Neural cell (in vitro differentiated cells): ENCODE measurements at regions not wholly inside any gene's neighbourhood (a gene's known extent, or its start where the extent isn't known, plus 50 kb on each side); places are given as distances from the start of the nearest gene placed in this dataset.

ENCODE experiments used
- H2AFZ ChIP-seq: fragments of 200-600, 300-800 bp; sonication (generic), shearing (Covaris generic); 2 replicates; pipeline ENCODE4 v1.6.0; 2014; ENCODE audit warnings: low read depth, mild to moderate bottlenecking, antibody characterized with exemption, low read length, moderate library complexity
- H3F3A ChIP-seq: fragments of 200-600 bp; shearing (Covaris generic); 2 replicates; pipeline ENCODE4 v1.6.1; 2016; ENCODE audit warnings: mild to moderate bottlenecking, moderate library complexity, mixed read lengths, antibody characterized with exemption, low read length; ENCODE audit not compliant: insufficient read depth, poor library complexity, severe bottlenecking
- H3K27ac ChIP-seq: fragments of 200-600, 300-800 bp; sonication (generic), shearing (Covaris generic); 2 replicates; pipeline ENCODE4 v1.5.1; 2014; ENCODE audit warnings: mild to moderate bottlenecking, low read length, moderate library complexity
- H3K27me3 ChIP-seq: fragments of 300-800, 200-600 bp; sonication (generic), shearing (Covaris generic); 2 replicates; pipeline ENCODE4 v1.6.0; 2014; ENCODE audit warnings: mild to moderate bottlenecking, low read depth, low read length, moderate library complexity; ENCODE audit not compliant: insufficient read depth
- H3K36me3 ChIP-seq: fragments of 300-800, 200-600 bp; sonication (generic), shearing (Covaris generic); 2 replicates; pipeline ENCODE4 v1.5.1; 2014; ENCODE audit warnings: mild to moderate bottlenecking, antibody characterized with exemption, low read length, moderate library complexity; ENCODE audit not compliant: insufficient read depth
- H3K4me2 ChIP-seq: fragments of 300-800, 200-600 bp; sonication (generic), shearing (Covaris generic); 2 replicates; pipeline ENCODE4 v1.6.0; 2014; ENCODE audit warnings: mild to moderate bottlenecking, low read length
- H3K4me3 ChIP-seq: fragments of 300-800, 200-600 bp; sonication (generic), shearing (Covaris generic); 2 replicates; pipeline ENCODE4 v1.5.1; 2014; ENCODE audit warnings: mild to moderate bottlenecking, low read length, moderate library complexity
- H3K79me2 ChIP-seq: fragments of 200-600 bp; shearing (Covaris generic); replicated peaks from 2 replicates; pipeline ENCODE4 v1.6.0; 2014; ENCODE audit warnings: mild to moderate bottlenecking, low read length, moderate library complexity; ENCODE audit not compliant: insufficient read depth
- H3K9ac ChIP-seq: fragments of 300-800, 200-600 bp; sonication (generic), shearing (Covaris generic); 2 replicates; pipeline ENCODE4 v1.6.1; 2016; ENCODE audit warnings: mild to moderate bottlenecking, low read length, mixed read lengths
- H3K9me2 ChIP-seq: fragments of 200-600 bp; shearing (Covaris generic); 2 replicates; pipeline ENCODE4 v1.6.1; 2016; ENCODE audit warnings: mild to moderate bottlenecking, low read length, mixed read lengths; ENCODE audit not compliant: insufficient read depth
- H3K9me3 ChIP-seq: fragments of 200-600, 300-800 bp; sonication (generic), shearing (Covaris generic); 2 replicates; pipeline ENCODE4 v1.6.1; 2016; ENCODE audit warnings: mild to moderate bottlenecking, mixed run types, low read length, moderate library complexity, mixed read lengths
- H4K20me1 ChIP-seq: fragments of 200-600 bp; shearing (Covaris generic); 2 replicates; pipeline ENCODE4 v1.6.1; 2016; ENCODE audit warnings: mild to moderate bottlenecking, mixed run types; ENCODE audit not compliant: insufficient read depth
- CTCF ChIP-seq: fragments of 450-650 bp; IDR thresholded peaks from 2 replicates; pipeline ENCODE4 v1.5.1; 2014; ENCODE audit warnings: antibody characterized with exemption, mild to moderate bottlenecking, moderate library complexity; ENCODE audit not compliant: poor library complexity, severe bottlenecking
- EP300 ChIP-seq: fragments of 450-650 bp; conservative IDR thresholded peaks from 2 replicates; pipeline ENCODE4 v1.6.1; 2014; ENCODE audit warnings: antibody characterized with exemption, mild to moderate bottlenecking, moderate library complexity; ENCODE audit not compliant: poor library complexity, severe bottlenecking
- EZH2 ChIP-seq: fragments of 200-600, 300-800 bp; shearing (Covaris generic), sonication (generic); IDR thresholded peaks from 2 replicates; pipeline ENCODE4 v1.6.1; 2014; ENCODE audit warnings: antibody characterized with exemption, low read length, borderline replicate concordance, mild to moderate bottlenecking; ENCODE audit not compliant: insufficient read depth, poor library complexity, severe bottlenecking
- MXI1 ChIP-seq: fragments of 450-650 bp; conservative IDR thresholded peaks from 2 replicates; pipeline ENCODE4 v1.6.1; 2014; ENCODE audit warnings: antibody characterized with exemption, mild to moderate bottlenecking; ENCODE audit not compliant: poor library complexity, severe bottlenecking
- POLR2AphosphoS5 ChIP-seq: IDR thresholded peaks from 2 replicates; pipeline ENCODE4 v1.6.1; 2012
- RAD21 ChIP-seq: fragments of 450-650 bp; conservative IDR thresholded peaks from 2 replicates; pipeline ENCODE4 v1.6.1; 2014; ENCODE audit warnings: antibody characterized with exemption, mild to moderate bottlenecking, moderate library complexity
- SMC3 ChIP-seq: fragments of 450-650 bp; conservative IDR thresholded peaks from 2 replicates; pipeline ENCODE4 v1.6.1; 2014; ENCODE audit warnings: antibody characterized with exemption, mild to moderate bottlenecking, moderate library complexity; ENCODE audit not compliant: poor library complexity
- TAF1 ChIP-seq: IDR thresholded peaks from 2 replicates; pipeline ENCODE4 v1.6.1; 2012; ENCODE audit warnings: low read depth
- TF ChIP-seq, protein P1 (sequence below): IDR thresholded peaks from 2 replicates; pipeline ENCODE4 v1.6.1; 2012; ENCODE audit warnings: borderline replicate concordance

- Histone ChIP-seq H4K20me1 (no peaks in the 10 kb centered on the region), H3K9me2 (no peaks in the 10 kb centered on the region), H3K4me3 (no peak overlapping the region), H3K36me3 (no peaks in the 10 kb centered on the region), H3K79me2 (no peaks in the 10 kb centered on the region), H3K4me2 (no peak overlapping the region), H3F3A (no peaks in the 10 kb centered on the region), H3K9me3 (no peaks in the 10 kb centered on the region), H2AFZ (no peak overlapping the region), H3K27ac (no peak overlapping the region), H3K27me3 (no peaks in the 10 kb centered on the region), H3K9ac (no peak overlapping the region)
- no peak for TF ChIP-seq MXI1
- TF ChIP-seq, protein P1, sequence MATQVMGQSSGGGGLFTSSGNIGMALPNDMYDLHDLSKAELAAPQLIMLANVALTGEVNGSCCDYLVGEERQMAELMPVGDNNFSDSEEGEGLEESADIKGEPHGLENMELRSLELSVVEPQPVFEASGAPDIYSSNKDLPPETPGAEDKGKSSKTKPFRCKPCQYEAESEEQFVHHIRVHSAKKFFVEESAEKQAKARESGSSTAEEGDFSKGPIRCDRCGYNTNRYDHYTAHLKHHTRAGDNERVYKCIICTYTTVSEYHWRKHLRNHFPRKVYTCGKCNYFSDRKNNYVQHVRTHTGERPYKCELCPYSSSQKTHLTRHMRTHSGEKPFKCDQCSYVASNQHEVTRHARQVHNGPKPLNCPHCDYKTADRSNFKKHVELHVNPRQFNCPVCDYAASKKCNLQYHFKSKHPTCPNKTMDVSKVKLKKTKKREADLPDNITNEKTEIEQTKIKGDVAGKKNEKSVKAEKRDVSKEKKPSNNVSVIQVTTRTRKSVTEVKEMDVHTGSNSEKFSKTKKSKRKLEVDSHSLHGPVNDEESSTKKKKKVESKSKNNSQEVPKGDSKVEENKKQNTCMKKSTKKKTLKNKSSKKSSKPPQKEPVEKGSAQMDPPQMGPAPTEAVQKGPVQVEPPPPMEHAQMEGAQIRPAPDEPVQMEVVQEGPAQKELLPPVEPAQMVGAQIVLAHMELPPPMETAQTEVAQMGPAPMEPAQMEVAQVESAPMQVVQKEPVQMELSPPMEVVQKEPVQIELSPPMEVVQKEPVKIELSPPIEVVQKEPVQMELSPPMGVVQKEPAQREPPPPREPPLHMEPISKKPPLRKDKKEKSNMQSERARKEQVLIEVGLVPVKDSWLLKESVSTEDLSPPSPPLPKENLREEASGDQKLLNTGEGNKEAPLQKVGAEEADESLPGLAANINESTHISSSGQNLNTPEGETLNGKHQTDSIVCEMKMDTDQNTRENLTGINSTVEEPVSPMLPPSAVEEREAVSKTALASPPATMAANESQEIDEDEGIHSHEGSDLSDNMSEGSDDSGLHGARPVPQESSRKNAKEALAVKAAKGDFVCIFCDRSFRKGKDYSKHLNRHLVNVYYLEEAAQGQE, result no peak
- TF ChIP-seq EP300, result no peak
- no peak for TF ChIP-seq EZH2
- TF ChIP-seq CTCF, result no peak
- TF ChIP-seq TAF1, result no peak
- TF ChIP-seq RAD21, result no peak
- TF ChIP-seq POLR2AphosphoS5, result no peak
- no peak for TF ChIP-seq SMC3
Observed at GRCh38 chr4:27338530-27338929, 477.9 kb downstream of the STIM2 start.

GRCh38 chr4:27343411-27343810 lies 482.8 kb downstream of the STIM2 start:
- Histone ChIP-seq H3K4me2 (no peak overlapping the region), H3K4me3 (no peak overlapping the region), H3K9me3 (no peaks in the 10 kb centered on the region), H3K9ac (no peak overlapping the region), H3F3A (no peaks in the 10 kb centered on the region), H3K79me2 (no peaks in the 10 kb centered on the region), H3K27ac (no peak overlapping the region), H3K27me3 (no peaks in the 10 kb centered on the region), H4K20me1 (no peaks in the 10 kb centered on the region), H3K9me2 (no peaks in the 10 kb centered on the region), H2AFZ (no peak overlapping the region), H3K36me3 (no peaks in the 10 kb centered on the region)
- TF ChIP-seq TAF1 (no peak), RAD21 (no peak), CTCF (no peak), POLR2AphosphoS5 (no peak), EP300 (no peak), SMC3 (no peak), EZH2 (no peak), MXI1 (no peak)
- TF ChIP-seq, protein P1, result no peak
